ENCODE measurements at regions not wholly inside any gene's neighbourhood (a gene's known extent, or its start where the extent isn't known, plus 50 kb on each side); places are given as distances from the start of the nearest gene placed in this dataset.

GRCh38 chr18:77554061-77554460 is 304.4 kb downstream of the GALR1 start:
- no peaks in the 10 kb centered on the region for H3K79me1 ChIP-seq (replicated peaks; ENCODE audit: low read length, poor library complexity, severe bottlenecking)
- no peak overlapping the region for H3K4me3 ChIP-seq (ENCODE audit: insufficient read depth in 1 of 2, low read depth in 1 of 2, low read length in 2 of 2)
- H2BK5ac ChIP-seq (ENCODE audit: low read depth, low read length, poor library complexity, severe bottlenecking), result no peak overlapping the region
- no peak overlapping the region for H2AK5ac ChIP-seq (ENCODE audit: low read length, severe bottlenecking)
- no peak overlapping the region for H4K8ac ChIP-seq (ENCODE audit: low read length)
- H2AFZ ChIP-seq (ENCODE audit: low read depth, low read length), result no peak overlapping the region
- no peak overlapping the region for H4K91ac ChIP-seq (ENCODE audit: low read length)
- H2BK15ac ChIP-seq (ENCODE audit: low read depth, poor library complexity, severe bottlenecking), result no peak overlapping the region
- no peak overlapping the region for H3K14ac ChIP-seq (ENCODE audit: low read length in 2 of 2)
- WGBS, result 68% methylated on average over 5 of the region's 5 CpGs
- no peak overlapping the region for H2BK12ac ChIP-seq (ENCODE audit: low read length in 2 of 2)
- H3K4ac ChIP-seq (ENCODE audit: low read depth in 1 of 2, low read length in 2 of 2), result no peak overlapping the region
- no peaks in the 10 kb centered on the region for H3K4me1 ChIP-seq (ENCODE audit: control insufficient read depth, insufficient read depth, low read depth, low read length)
- no peak overlapping the region for H3K27ac ChIP-seq (ENCODE audit: low read length, poor library complexity, severe bottlenecking)
- no peak overlapping the region for H3K9ac ChIP-seq (ENCODE audit: low read length)
- no peak overlapping the region for H3K23ac ChIP-seq (ENCODE audit: low read length in 2 of 2)
- no peaks in the 10 kb centered on the region for H3K36me3 ChIP-seq (ENCODE audit: control insufficient read depth in 1 of 2, insufficient read depth in 2 of 2, low read depth in 1 of 2, low read length in 2 of 2)
- H3K18ac ChIP-seq (ENCODE audit: low read depth in 1 of 2, low read length in 2 of 2), result no peak overlapping the region
- H3K27me3 ChIP-seq (ENCODE audit: control insufficient read depth in 1 of 2, insufficient read depth in 1 of 2, low read length in 2 of 2), result no peaks in the 10 kb centered on the region
- no peak overlapping the region for H3K4me2 ChIP-seq (ENCODE audit: low read length, poor library complexity, severe bottlenecking)
- H2BK120ac ChIP-seq (ENCODE audit: low read depth, low read length), result no peak overlapping the region
- no peaks in the 10 kb centered on the region for H3K9me3 ChIP-seq (ENCODE audit: control insufficient read depth, low read length)
- DNase-seq, result no peak

DNA sequence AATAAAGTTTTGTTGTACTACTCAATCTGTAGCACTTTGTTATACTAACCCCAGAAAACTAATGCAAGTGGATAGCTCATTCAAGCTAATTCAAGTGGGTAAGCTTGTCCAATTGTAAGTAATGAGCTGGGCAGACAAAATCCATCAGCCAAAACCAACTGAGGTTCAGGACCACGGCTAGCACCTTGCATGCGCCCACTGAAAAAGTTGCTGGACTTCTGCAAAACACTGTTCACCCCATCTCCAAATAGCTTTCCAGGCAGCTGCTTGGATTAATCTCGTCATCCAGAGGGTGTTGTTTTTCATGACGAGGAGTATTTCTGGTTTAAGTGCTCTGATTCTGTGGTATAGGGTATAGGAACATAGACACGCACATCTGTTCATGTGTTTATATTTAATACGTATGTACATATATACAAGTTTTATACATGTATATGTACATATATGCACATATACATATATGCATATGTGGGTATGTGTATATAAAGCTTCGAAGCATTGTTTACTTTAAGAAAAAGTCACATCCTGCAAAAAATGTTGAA is 307.5 kb downstream of the GALR1 start:
- Histone ChIP-seq H2BK12ac (ENCODE audit: low read length in 2 of 2) (no peak overlapping the region), H3K14ac (ENCODE audit: low read length in 2 of 2) (no peak overlapping the region), H3K9me3 (ENCODE audit: control insufficient read depth, low read length) (no peaks in the 10 kb centered on the region), H3K36me3 (ENCODE audit: control insufficient read depth in 1 of 2, insufficient read depth in 2 of 2, low read depth in 1 of 2, low read length in 2 of 2) (no peaks in the 10 kb centered on the region), H3K23ac (ENCODE audit: low read length in 2 of 2) (no peak overlapping the region), H3K18ac (ENCODE audit: low read depth in 1 of 2, low read length in 2 of 2) (no peak overlapping the region), H4K8ac (ENCODE audit: low read length) (no peak overlapping the region), H3K4me1 (ENCODE audit: control insufficient read depth, insufficient read depth, low read depth, low read length) (no peaks in the 10 kb centered on the region), H3K4ac (ENCODE audit: low read depth in 1 of 2, low read length in 2 of 2) (no peak overlapping the region), H2AFZ (ENCODE audit: low read depth, low read length) (no peak overlapping the region), H3K9ac (ENCODE audit: low read length) (no peak overlapping the region), H2BK15ac (ENCODE audit: low read depth, poor library complexity, severe bottlenecking) (no peak overlapping the region), H2BK120ac (ENCODE audit: low read depth, low read length) (no peak overlapping the region), H3K4me3 (ENCODE audit: insufficient read depth in 1 of 2, low read depth in 1 of 2, low read length in 2 of 2) (no peak overlapping the region), H3K4me2 (ENCODE audit: low read length, poor library complexity, severe bottlenecking) (no peak overlapping the region), H4K91ac (ENCODE audit: low read length) (no peak overlapping the region), H2AK5ac (ENCODE audit: low read length, severe bottlenecking) (no peak overlapping the region), H3K79me1 (replicated peaks; ENCODE audit: low read length, poor library complexity, severe bottlenecking) (no peaks in the 10 kb centered on the region), H3K27ac (ENCODE audit: low read length, poor library complexity, severe bottlenecking) (no peak overlapping the region), H2BK5ac (ENCODE audit: low read depth, low read length, poor library complexity, severe bottlenecking) (no peak overlapping the region), H3K27me3 (ENCODE audit: control insufficient read depth in 1 of 2, insufficient read depth in 1 of 2, low read length in 2 of 2) (no peaks in the 10 kb centered on the region)
- WGBS, result 78% methylated on average over 4 of the region's 7 CpGs
- DNase-seq, result no peak

GRCh38 chr18:77559274-77559910 is 309.7 kb downstream of the GALR1 start:
- no peak overlapping the region for H4K8ac ChIP-seq (ENCODE audit: low read length)
- H3K18ac ChIP-seq (ENCODE audit: low read depth in 1 of 2, low read length in 2 of 2), result no peak overlapping the region
- no peaks in the 10 kb centered on the region for H3K27me3 ChIP-seq (ENCODE audit: control insufficient read depth in 1 of 2, insufficient read depth in 1 of 2, low read length in 2 of 2)
- H2BK5ac ChIP-seq (ENCODE audit: low read depth, low read length, poor library complexity, severe bottlenecking), result no peak overlapping the region
- no peaks in the 10 kb centered on the region for H3K9me3 ChIP-seq (ENCODE audit: control insufficient read depth, low read length)
- H3K4me1 ChIP-seq (ENCODE audit: control insufficient read depth, insufficient read depth, low read depth, low read length), result no peaks in the 10 kb centered on the region
- no peak overlapping the region for H2AFZ ChIP-seq (ENCODE audit: low read depth, low read length)
- no peak overlapping the region for H3K9ac ChIP-seq (ENCODE audit: low read length)
- no peak for DNase-seq
- H4K91ac ChIP-seq (ENCODE audit: low read length), result no peak overlapping the region
- H3K4me2 ChIP-seq (ENCODE audit: low read length, poor library complexity, severe bottlenecking), result no peak overlapping the region
- no peak overlapping the region for H3K4me3 ChIP-seq (ENCODE audit: insufficient read depth in 1 of 2, low read depth in 1 of 2, low read length in 2 of 2)
- H3K4ac ChIP-seq (ENCODE audit: low read depth in 1 of 2, low read length in 2 of 2), result no peak overlapping the region
- 79% methylated on average over 6 of the region's 6 CpGs for WGBS
- H2BK12ac ChIP-seq (ENCODE audit: low read length in 2 of 2), result no peak overlapping the region
- no peak overlapping the region for H2BK120ac ChIP-seq (ENCODE audit: low read depth, low read length)
- H3K36me3 ChIP-seq (ENCODE audit: control insufficient read depth in 1 of 2, insufficient read depth in 2 of 2, low read depth in 1 of 2, low read length in 2 of 2), result no peaks in the 10 kb centered on the region
- H3K27ac ChIP-seq (ENCODE audit: low read length, poor library complexity, severe bottlenecking), result no peak overlapping the region
- H2AK5ac ChIP-seq (ENCODE audit: low read length, severe bottlenecking), result no peak overlapping the region
- no peak overlapping the region for H2BK15ac ChIP-seq (ENCODE audit: low read depth, poor library complexity, severe bottlenecking)
- H3K14ac ChIP-seq (ENCODE audit: low read length in 2 of 2), result no peak overlapping the region
- H3K23ac ChIP-seq (ENCODE audit: low read length in 2 of 2), result no peak overlapping the region
- H3K79me1 ChIP-seq (replicated peaks; ENCODE audit: low read length, poor library complexity, severe bottlenecking), result no peaks in the 10 kb centered on the region

DNA sequence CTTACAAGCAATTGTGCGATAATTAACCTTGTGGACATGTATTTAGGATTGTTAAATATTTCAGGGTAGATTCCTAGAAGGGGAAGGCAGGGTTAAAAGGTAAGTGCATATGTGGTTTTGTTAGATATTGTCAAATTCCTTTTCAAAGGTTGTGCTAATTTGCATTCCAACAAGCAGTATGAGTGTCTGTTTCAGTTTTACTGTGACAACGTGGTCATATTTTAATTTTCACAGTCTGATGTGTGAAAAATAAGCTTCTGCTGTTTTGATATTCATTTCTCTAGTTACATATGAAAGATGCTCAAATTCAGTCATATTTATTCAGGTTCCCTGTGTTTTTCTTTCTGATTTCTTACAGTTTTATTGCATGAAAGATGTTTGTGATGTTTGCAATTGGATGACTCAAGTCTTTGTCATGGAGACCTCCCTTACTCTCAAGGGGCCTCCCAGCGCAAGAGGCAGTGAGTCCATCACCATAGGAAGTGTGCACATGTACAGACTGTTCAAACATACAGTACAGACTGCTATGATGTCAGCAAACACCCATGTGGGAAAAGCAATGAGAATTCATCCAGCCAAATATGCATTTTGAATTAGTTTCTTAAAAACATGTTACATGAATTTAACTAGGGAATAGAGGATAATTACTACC is 310.8 kb downstream of the GALR1 start:
- Histone ChIP-seq H2AK5ac (ENCODE audit: low read length, severe bottlenecking) (no peak overlapping the region), H3K4ac (ENCODE audit: low read depth in 1 of 2, low read length in 2 of 2) (no peak overlapping the region), H3K79me1 (replicated peaks; ENCODE audit: low read length, poor library complexity, severe bottlenecking) (no peaks in the 10 kb centered on the region), H3K4me2 (ENCODE audit: low read length, poor library complexity, severe bottlenecking) (no peak overlapping the region), H2BK120ac (ENCODE audit: low read depth, low read length) (no peak overlapping the region), H3K27me3 (ENCODE audit: control insufficient read depth in 1 of 2, insufficient read depth in 1 of 2, low read length in 2 of 2) (no peaks in the 10 kb centered on the region), H3K18ac (ENCODE audit: low read depth in 1 of 2, low read length in 2 of 2) (no peak overlapping the region), H3K23ac (ENCODE audit: low read length in 2 of 2) (no peak overlapping the region), H3K36me3 (ENCODE audit: control insufficient read depth in 1 of 2, insufficient read depth in 2 of 2, low read depth in 1 of 2, low read length in 2 of 2) (no peaks in the 10 kb centered on the region), H3K27ac (ENCODE audit: low read length, poor library complexity, severe bottlenecking) (no peak overlapping the region), H2AFZ (ENCODE audit: low read depth, low read length) (no peak overlapping the region), H4K8ac (ENCODE audit: low read length) (no peak overlapping the region), H3K14ac (ENCODE audit: low read length in 2 of 2) (no peak overlapping the region), H2BK5ac (ENCODE audit: low read depth, low read length, poor library complexity, severe bottlenecking) (no peak overlapping the region), H4K91ac (ENCODE audit: low read length) (no peak overlapping the region), H3K4me3 (ENCODE audit: insufficient read depth in 1 of 2, low read depth in 1 of 2, low read length in 2 of 2) (no peak overlapping the region), H2BK12ac (ENCODE audit: low read length in 2 of 2) (no peak overlapping the region), H3K4me1 (ENCODE audit: control insufficient read depth, insufficient read depth, low read depth, low read length) (no peaks in the 10 kb centered on the region), H3K9me3 (ENCODE audit: control insufficient read depth, low read length) (no peaks in the 10 kb centered on the region), H2BK15ac (ENCODE audit: low read depth, poor library complexity, severe bottlenecking) (no peak overlapping the region), H3K9ac (ENCODE audit: low read length) (peak overlapping the region; percentile 28)
- WGBS, result 58% methylated on average over 3 of the region's 3 CpGs
- DNase-seq, result no peak

Data from mesenchymal stem cell (in vitro differentiated cells and primary cell).